HepG2 (cell line): ENCODE measurements at regions not wholly inside any gene's neighbourhood (a gene's known extent, or its start where the extent isn't known, plus 50 kb on each side); places are given as distances from the start of the nearest gene placed in this dataset.

ENCODE experiments used
- ATAC-seq: fragments of 200-7000 bp; cut with Tn5 transposase; 3 replicates; pipeline ENCODE4 v1.9.1; 2020; ENCODE audit warnings: mild to moderate bottlenecking, moderate library complexity
- BruUV-seq: library from RNA; stranded (reverse); fragments of 400-500 nt; replicated peaks from 2 replicates; lab custom pipeline; 2021; lab: Mats Ljungman, UMichigan
- CTCF ChIA-PET: fragments of 300-600 bp; formaldehyde crosslinking; extraction: SDS; loops from one replicate; lab custom pipeline; 2021; ENCODE audit warnings: low total read pairs, inconsistent platforms, low intra/inter-chr PET ratio; lab: Yijun Ruan, JAX
- POLR2A ChIA-PET: fragments of 350-600 bp; sonication (Branson Sonifier 250); formaldehyde crosslinking; loops from one replicate; lab custom pipeline; 2020; ENCODE audit warnings: antibody characterized with exemption, inconsistent platforms; lab: Yijun Ruan, JAX
- DNase-seq: peaks from one replicate; pipeline ENCODE4 v3.0.0-alpha.2; 2015; ENCODE audit warnings: low spot score
- FAIRE-seq: peaks from 3 replicates; lab custom pipeline; 2011; peaks lifted over from hg19 to GRCh38; lab: Jason Lieb, UNC
- H2AFZ ChIP-seq: one replicate; pipeline ENCODE4 v1.6.1; 2011; ENCODE audit warnings: low read length, inconsistent platforms
- H3K27ac ChIP-seq: fragments of 300-600 bp; 3 replicates; pipeline ENCODE4 v1.8.0; 2011; ENCODE audit warnings: mixed run types, mild to moderate bottlenecking, mixed read lengths, low read length, inconsistent platforms; ENCODE audit not compliant: insufficient read depth; ENCODE audit errors: extremely low read length
- H3K27me3 ChIP-seq, 2 experiments: fragments of 200-600 bp in 1 of 2; 2 replicates in 1 of 2; 3 replicates in 1 of 2; pipeline versions ENCODE4 v1.6.0 to v1.8.0; 2011; ENCODE audit warnings: low read length in 2 of 2, mild to moderate bottlenecking in 2 of 2, moderate library complexity in 2 of 2, inconsistent platforms in 1 of 2; ENCODE audit not compliant: insufficient read depth in 2 of 2, control insufficient read depth in 1 of 2
- H3K36me3 ChIP-seq, 2 experiments: fragments of 200-600 bp in 1 of 2; replicated peaks in 1 of 2; 2 replicates in 1 of 2; 3 replicates in 1 of 2; pipeline versions ENCODE4 v1.5.1 to v1.8.0; 2011; ENCODE audit warnings: low read length in 2 of 2, inconsistent platforms in 1 of 2; ENCODE audit not compliant: insufficient read depth in 2 of 2, control insufficient read depth in 1 of 2
- H3K4me1 ChIP-seq: 2 replicates; pipeline ENCODE4 v1.5.1; 2012; ENCODE audit warnings: low read length, inconsistent platforms; ENCODE audit not compliant: insufficient read depth
- H3K4me2 ChIP-seq: 2 replicates; pipeline ENCODE4 v1.6.0; 2011; ENCODE audit warnings: low read depth, low read length, inconsistent platforms
- H3K4me3 ChIP-seq, 3 experiments: fragments of 200-600 bp in 1 of 3; sonication (generic), shearing (Covaris generic) in 1 of 3; replicated peaks in 1 of 3; 2 replicates each; pipeline ENCODE4 v1.5.1; 2011 to 2016; ENCODE audit warnings: low read length in 3 of 3, inconsistent platforms in 2 of 3, low read depth in 2 of 3, mild to moderate bottlenecking in 2 of 3, control low read depth in 1 of 3, mixed read lengths in 1 of 3; ENCODE audit not compliant: insufficient read depth in 1 of 3
- H3K79me2 ChIP-seq: one replicate; pipeline ENCODE4 v1.6.1; 2011; ENCODE audit warnings: low read length, inconsistent platforms; ENCODE audit not compliant: insufficient read depth
- H3K9ac ChIP-seq: 2 replicates; pipeline ENCODE4 v1.6.0; 2011; ENCODE audit warnings: mild to moderate bottlenecking, low read depth, low read length, inconsistent platforms; ENCODE audit not compliant: insufficient read depth
- H3K9me3 ChIP-seq: 2 replicates; pipeline ENCODE4 v1.5.1; 2012; ENCODE audit warnings: mild to moderate bottlenecking, low read length
- H4K20me1 ChIP-seq: 2 replicates; pipeline ENCODE4 v1.6.0; 2011; ENCODE audit warnings: inconsistent platforms, mild to moderate bottlenecking, low read length, moderate library complexity; ENCODE audit not compliant: insufficient read depth
- DMAP1 ChIP-seq: IDR thresholded peaks from 2 replicates; pipeline ENCODE4 v1.6.1; 2016
- ELF3 ChIP-seq: IDR thresholded peaks from 2 replicates; pipeline ENCODE4 v1.6.1; 2016; ENCODE audit warnings: missing genetic modification reagents, missing compliant biosample characterization
- HNRNPK ChIP-seq: fragments of 200-400 bp; formaldehyde crosslinking; IDR thresholded peaks from 2 replicates; pipeline ENCODE4 v1.6.1; 2018; ENCODE audit warnings: low read length, low read depth, moderate library complexity, mild to moderate bottlenecking; ENCODE audit not compliant: poor library complexity, severe bottlenecking
- REL ChIP-seq: sonication (generic); formaldehyde crosslinking; conservative IDR thresholded peaks from 2 replicates; pipeline ENCODE4 v1.8.0; 2022; ENCODE audit warnings: mild to moderate bottlenecking, missing genetic modification reagents, moderate library complexity
- STAG1 ChIP-seq: sonication (generic); formaldehyde crosslinking; IDR thresholded peaks from 2 replicates; pipeline ENCODE4 v1.4.0; 2020; ENCODE audit warnings: missing genetic modification reagents
- ZNF18 ChIP-seq: sonication (generic); formaldehyde crosslinking; IDR thresholded peaks from 2 replicates; pipeline ENCODE4 v1.8.0; 2022; ENCODE audit warnings: mild to moderate bottlenecking, missing genetic modification reagents; ENCODE audit not compliant: insufficient replicate concordance
- ZNF619 ChIP-seq: sonication (generic); formaldehyde crosslinking; IDR thresholded peaks from 2 replicates; pipeline ENCODE4 v1.4.0; 2020; ENCODE audit warnings: mild to moderate bottlenecking, missing genetic modification reagents
- ZNF629 ChIP-seq: sonication (generic); formaldehyde crosslinking; conservative IDR thresholded peaks from 2 replicates; pipeline ENCODE4 v1.5.0; 2020; ENCODE audit warnings: missing genetic modification reagents
- ZNF674 ChIP-seq: sonication (generic); formaldehyde crosslinking; IDR thresholded peaks from 2 replicates; pipeline ENCODE4 v1.5.0; 2020; ENCODE audit warnings: low read depth, mild to moderate bottlenecking, missing genetic modification reagents
- ZNF720 ChIP-seq: sonication (generic); formaldehyde crosslinking; IDR thresholded peaks from 2 replicates; pipeline ENCODE4 v1.4.0; 2020; ENCODE audit warnings: missing genetic modification reagents
- ZNF772 ChIP-seq: sonication (generic); formaldehyde crosslinking; IDR thresholded peaks from 2 replicates; pipeline ENCODE4 v1.5.0; 2020; ENCODE audit warnings: mild to moderate bottlenecking, missing genetic modification reagents
- WGBS: methylation state at CpG from one replicate; pipeline ENCODE4 v1.1.6; 2017; ENCODE audit warnings: low lambda C conversion rate; 5-methylcytosine and 5-hydroxymethylcytosine counted together
- in situ Hi-C: cut with HindIII; loops from 2 replicates; pipeline ENCODE4 v1.10.0; 2017; ENCODE audit warnings: low pct_unique_long_range_greater_than_20kb; ENCODE audit not compliant: extremely low pct_ligation_motif_present
- intact Hi-C: fragments of 100-400 bp; cut with micrococcal nuclease; formaldehyde crosslinking; loops from one replicate; pipeline ENCODE4 v1.10.0; 2022; ENCODE audit not compliant: unreplicated experiment
- TF ChIP-seq, protein P1 (sequence below): IDR thresholded peaks from 2 replicates; pipeline ENCODE4 v1.6.1; 2012; ENCODE audit warnings: inconsistent platforms

GRCh38 chr2:42965910-42966309, 173.5 kb upstream of the HAAO start:
- in situ Hi-C loops (no loop called here), intact Hi-C loops (no loop called here)
- DNase-seq (no peak), FAIRE-seq (no peak), ATAC-seq (no peak)
- H3K27ac ChIP-seq = no peak overlapping the region
- ChIA-PET POLR2A (interaction anchor here (1.0 to 1.5 kb wide), 3 partner anchors 12 to 261 kb away, joined by 3 to 6 read pairs (median 4); partner anchors contain the start of gene ZFP36L2), CTCF (no interaction called here)
- TF ChIP-seq ZNF772 (CRISPR knock-in tag) (no peak), ZNF629 (CRISPR knock-in tag) (peak; percentile 88)
- 89% methylated on average over 5 of the region's 5 CpGs for WGBS
- no peak overlapping the region for H3K4me3 ChIP-seq
- H3K9me3 ChIP-seq = no peaks in the 10 kb centered on the region
- H3K4me1 ChIP-seq = peaks cover 75% of the 10 kb centered on the region
- no peak overlapping the region for H2AFZ ChIP-seq
- H4K20me1 ChIP-seq = no peaks in the 10 kb centered on the region
- no peak overlapping the region for H3K4me2 ChIP-seq
- no peaks in the 10 kb centered on the region for H3K27me3 ChIP-seq
- no peak overlapping the region for H3K9ac ChIP-seq
- no peaks in the 10 kb centered on the region for H3K36me3 ChIP-seq
- no TSS peak for BruUV-seq
- H3K79me2 ChIP-seq = no peaks in the 10 kb centered on the region

DNA sequence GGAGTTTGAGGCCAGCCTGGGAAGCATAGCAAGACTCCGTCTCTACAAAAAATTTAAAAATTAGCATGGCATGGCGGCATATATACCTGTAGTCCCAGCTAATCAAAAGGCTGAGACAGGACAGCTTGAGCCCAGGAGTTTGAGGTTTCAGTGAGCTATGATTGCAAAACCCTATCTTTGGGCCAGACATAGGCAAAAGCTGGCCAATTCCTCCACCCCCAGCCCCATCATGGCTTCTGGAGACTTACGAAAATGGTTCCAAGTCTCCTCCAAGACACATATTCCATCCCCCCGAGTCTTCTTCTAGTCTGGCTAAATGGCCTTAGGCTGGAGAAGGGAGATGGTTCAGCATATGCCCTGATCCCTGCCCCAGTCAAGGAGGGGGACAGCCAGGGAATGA, 172.8 kb upstream of the HAAO start:
- no peak overlapping the region for H3K27ac ChIP-seq

More for the DNA sequence above, 172.8 kb upstream of the HAAO start:
- CTCF ChIA-PET = no interaction called here
- FAIRE-seq (no peak), DNase-seq (no peak), ATAC-seq (no peak)
- H3K4me3 ChIP-seq = no peak overlapping the region
- intact Hi-C loops = no loop called here
- H2AFZ ChIP-seq = no peak overlapping the region
- no peaks in the 10 kb centered on the region for H4K20me1 ChIP-seq
- in situ Hi-C loops = no loop called here
- H3K9ac ChIP-seq = no peak overlapping the region
- no TSS peak for BruUV-seq
- POLR2A ChIA-PET = interaction anchor here (0.7 to 9.3 kb wide), 4 partner anchors 10 to 261 kb away, joined by 3 to 98 read pairs (median 4); partner anchors contain the start of gene ZFP36L2
- H3K4me2 ChIP-seq = no peak overlapping the region
- 90% methylated on average over 4 of the region's 4 CpGs for WGBS
- H3K27me3 ChIP-seq = no peaks in the 10 kb centered on the region
- no peaks in the 10 kb centered on the region for H3K79me2 ChIP-seq
- H3K36me3 ChIP-seq = no peaks in the 10 kb centered on the region
- TF ChIP-seq STAG1 (no peak), REL (no peak), HNRNPK (no peak), ZNF674 (CRISPR knock-in tag) (no peak), ELF3 (CRISPR knock-in tag) (no peak), ZNF18 (CRISPR knock-in tag) (no peak), ZNF720 (CRISPR knock-in tag) (no peak), ZNF619 (no peak), DMAP1 (CRISPR knock-in tag) (no peak)
- TF ChIP-seq, protein P1, sequence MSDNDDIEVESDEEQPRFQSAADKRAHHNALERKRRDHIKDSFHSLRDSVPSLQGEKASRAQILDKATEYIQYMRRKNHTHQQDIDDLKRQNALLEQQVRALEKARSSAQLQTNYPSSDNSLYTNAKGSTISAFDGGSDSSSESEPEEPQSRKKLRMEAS = no peak
- no peaks in the 10 kb centered on the region for H3K9me3 ChIP-seq
- H3K4me1 ChIP-seq = peaks cover 75% of the 10 kb centered on the region
